HepG2 (cell line): ENCODE measurements at regions not wholly inside any gene's neighbourhood (a gene's known extent, or its start where the extent isn't known, plus 50 kb on each side); places are given as distances from the start of the nearest gene placed in this dataset.

Experiments used
- ATAC-seq: fragments of 200-7000 bp; cut with Tn5 transposase; 3 replicates; pipeline ENCODE4 v1.9.1; 2020; ENCODE audit warnings: mild to moderate bottlenecking, moderate library complexity
- BruUV-seq: library from RNA; stranded (reverse); fragments of 400-500 nt; replicated peaks from 2 replicates; lab custom pipeline; 2021; lab: Mats Ljungman, UMichigan
- CTCF ChIA-PET: fragments of 300-600 bp; formaldehyde crosslinking; extraction: SDS; loops from one replicate; lab custom pipeline; 2021; ENCODE audit warnings: low total read pairs, inconsistent platforms, low intra/inter-chr PET ratio; lab: Yijun Ruan, JAX
- POLR2A ChIA-PET: fragments of 350-600 bp; sonication (Branson Sonifier 250); formaldehyde crosslinking; loops from one replicate; lab custom pipeline; 2020; ENCODE audit warnings: antibody characterized with exemption, inconsistent platforms; lab: Yijun Ruan, JAX
- DNase-seq: peaks from one replicate; pipeline ENCODE4 v3.0.0-alpha.2; 2015; ENCODE audit warnings: low spot score
- FAIRE-seq: peaks from 3 replicates; lab custom pipeline; 2011; peaks lifted over from hg19 to GRCh38; lab: Jason Lieb, UNC
- H2AFZ ChIP-seq: one replicate; pipeline ENCODE4 v1.6.1; 2011; ENCODE audit warnings: low read length, inconsistent platforms
- H3K27ac ChIP-seq: fragments of 300-600 bp; 3 replicates; pipeline ENCODE4 v1.8.0; 2011; ENCODE audit warnings: mixed run types, mild to moderate bottlenecking, mixed read lengths, low read length, inconsistent platforms; ENCODE audit not compliant: insufficient read depth; ENCODE audit errors: extremely low read length
- H3K27me3 ChIP-seq, 2 experiments: fragments of 200-600 bp in 1 of 2; 2 replicates in 1 of 2; 3 replicates in 1 of 2; pipeline versions ENCODE4 v1.6.0 to v1.8.0; 2011; ENCODE audit warnings: low read length in 2 of 2, mild to moderate bottlenecking in 2 of 2, moderate library complexity in 2 of 2, inconsistent platforms in 1 of 2; ENCODE audit not compliant: insufficient read depth in 2 of 2, control insufficient read depth in 1 of 2
- H3K36me3 ChIP-seq, 2 experiments: fragments of 200-600 bp in 1 of 2; replicated peaks in 1 of 2; 2 replicates in 1 of 2; 3 replicates in 1 of 2; pipeline versions ENCODE4 v1.5.1 to v1.8.0; 2011; ENCODE audit warnings: low read length in 2 of 2, inconsistent platforms in 1 of 2; ENCODE audit not compliant: insufficient read depth in 2 of 2, control insufficient read depth in 1 of 2
- H3K4me1 ChIP-seq: 2 replicates; pipeline ENCODE4 v1.5.1; 2012; ENCODE audit warnings: low read length, inconsistent platforms; ENCODE audit not compliant: insufficient read depth
- H3K4me2 ChIP-seq: 2 replicates; pipeline ENCODE4 v1.6.0; 2011; ENCODE audit warnings: low read depth, low read length, inconsistent platforms
- H3K4me3 ChIP-seq, 3 experiments: fragments of 200-600 bp in 1 of 3; sonication (generic), shearing (Covaris generic) in 1 of 3; replicated peaks in 1 of 3; 2 replicates each; pipeline ENCODE4 v1.5.1; 2011 to 2016; ENCODE audit warnings: low read length in 3 of 3, inconsistent platforms in 2 of 3, low read depth in 2 of 3, mild to moderate bottlenecking in 2 of 3, control low read depth in 1 of 3, mixed read lengths in 1 of 3; ENCODE audit not compliant: insufficient read depth in 1 of 3
- H3K79me2 ChIP-seq: one replicate; pipeline ENCODE4 v1.6.1; 2011; ENCODE audit warnings: low read length, inconsistent platforms; ENCODE audit not compliant: insufficient read depth
- H3K9ac ChIP-seq: 2 replicates; pipeline ENCODE4 v1.6.0; 2011; ENCODE audit warnings: mild to moderate bottlenecking, low read depth, low read length, inconsistent platforms; ENCODE audit not compliant: insufficient read depth
- H3K9me3 ChIP-seq: 2 replicates; pipeline ENCODE4 v1.5.1; 2012; ENCODE audit warnings: mild to moderate bottlenecking, low read length
- H4K20me1 ChIP-seq: 2 replicates; pipeline ENCODE4 v1.6.0; 2011; ENCODE audit warnings: inconsistent platforms, mild to moderate bottlenecking, low read length, moderate library complexity; ENCODE audit not compliant: insufficient read depth
- CBFB ChIP-seq: sonication (generic); formaldehyde crosslinking; IDR thresholded peaks from 2 replicates; pipeline ENCODE4 v1.4.0; 2020; ENCODE audit warnings: missing genetic modification reagents
- KMT2B ChIP-seq: IDR thresholded peaks from 2 replicates; pipeline ENCODE4 v1.6.1; 2016; ENCODE audit warnings: missing genetic modification reagents, missing compliant biosample characterization
- MATR3 ChIP-seq: sonication (generic); formaldehyde crosslinking; IDR thresholded peaks from 2 replicates; pipeline ENCODE4 v1.4.0; 2020; ENCODE audit warnings: missing genetic modification reagents
- NFATC3 ChIP-seq: sonication (generic); formaldehyde crosslinking; IDR thresholded peaks from 2 replicates; pipeline ENCODE4 v1.5.1; 2020; ENCODE audit warnings: mild to moderate bottlenecking, missing genetic modification reagents
- NPAS2 ChIP-seq: sonication (generic); formaldehyde crosslinking; IDR thresholded peaks from 2 replicates; pipeline ENCODE4 v1.8.0; 2022; ENCODE audit warnings: mild to moderate bottlenecking, missing genetic modification reagents, borderline replicate concordance
- SIX4 ChIP-seq: sonication (generic); formaldehyde crosslinking; IDR thresholded peaks from 2 replicates; pipeline ENCODE4 v1.4.0; 2020; ENCODE audit warnings: missing genetic modification reagents
- SRSF1 ChIP-seq: fragments of 200-400 bp; formaldehyde crosslinking; optimal IDR thresholded peaks from 2 replicates; pipeline ENCODE3; 2017; ENCODE audit warnings: mild to moderate bottlenecking, low read depth, low read length, moderate library complexity
- ZNF256 ChIP-seq: sonication (generic); formaldehyde crosslinking; conservative IDR thresholded peaks from 2 replicates; pipeline ENCODE4 v1.4.0; 2020; ENCODE audit warnings: missing genetic modification reagents
- ZNF354B ChIP-seq: sonication (generic); formaldehyde crosslinking; IDR thresholded peaks from 2 replicates; pipeline ENCODE4 v1.8.0; 2022; ENCODE audit warnings: mild to moderate bottlenecking, missing genetic modification reagents
- ZNF777 ChIP-seq: sonication (generic); formaldehyde crosslinking; IDR thresholded peaks from 2 replicates; pipeline ENCODE4 v1.4.0; 2020; ENCODE audit warnings: missing genetic modification reagents
- ZSCAN12 ChIP-seq: sonication (generic); formaldehyde crosslinking; IDR thresholded peaks from 2 replicates; pipeline ENCODE4 v1.9.0; 2021; ENCODE audit warnings: mild to moderate bottlenecking, missing genetic modification reagents
- WGBS: methylation state at CpG from one replicate; pipeline ENCODE4 v1.1.6; 2017; ENCODE audit warnings: low lambda C conversion rate; 5-methylcytosine and 5-hydroxymethylcytosine counted together
- in situ Hi-C: cut with HindIII; loops from 2 replicates; pipeline ENCODE4 v1.10.0; 2017; ENCODE audit warnings: low pct_unique_long_range_greater_than_20kb; ENCODE audit not compliant: extremely low pct_ligation_motif_present
- intact Hi-C: fragments of 100-400 bp; cut with micrococcal nuclease; formaldehyde crosslinking; loops from one replicate; pipeline ENCODE4 v1.10.0; 2022; ENCODE audit not compliant: unreplicated experiment
- TF ChIP-seq, protein P1 (sequence below): sonication (generic); formaldehyde crosslinking; conservative IDR thresholded peaks from 2 replicates; pipeline ENCODE4 v1.4.0; 2020; ENCODE audit warnings: missing genetic modification reagents

DNA sequence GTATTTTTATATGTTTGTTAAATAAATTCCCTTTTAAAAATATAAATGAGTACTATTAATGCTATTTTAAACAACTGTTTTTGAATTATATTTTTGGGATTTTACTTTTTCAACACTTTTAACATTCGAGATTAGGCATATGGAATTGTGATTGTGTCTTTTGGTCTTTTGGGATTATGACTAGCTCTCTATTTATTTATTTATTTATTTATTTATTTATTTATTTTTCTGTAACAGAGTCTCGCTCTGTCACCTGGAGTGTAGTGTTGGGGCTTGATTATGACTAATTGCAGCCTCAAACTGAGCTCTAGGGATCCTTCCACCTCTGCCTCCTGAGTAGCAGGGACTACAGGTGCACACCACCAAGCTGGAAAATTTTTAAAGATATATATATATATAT lies 1101.6 kb downstream of the FAM133A start:
- Histone ChIP-seq H3K27ac (no peak overlapping the region), H3K4me3 (no peak overlapping the region), H3K27me3 (no peaks in the 10 kb centered on the region), H2AFZ (no peak overlapping the region), H3K4me2 (no peak overlapping the region), H3K36me3 (no peaks in the 10 kb centered on the region), H3K4me1 (no peaks in the 10 kb centered on the region), H3K9me3 (no peaks in the 10 kb centered on the region), H3K9ac (no peak overlapping the region), H4K20me1 (no peaks in the 10 kb centered on the region), H3K79me2 (no peaks in the 10 kb centered on the region)
- no peak for FAIRE-seq
- no peak for ATAC-seq
- no TSS peak for BruUV-seq
- ChIA-PET POLR2A (no interaction called here), CTCF (no interaction called here)
- WGBS, result 6% methylated on average over 2 of the region's 2 CpGs
- in situ Hi-C loops (no loop called here), intact Hi-C loops (no loop called here)
- TF ChIP-seq, protein P1, sequence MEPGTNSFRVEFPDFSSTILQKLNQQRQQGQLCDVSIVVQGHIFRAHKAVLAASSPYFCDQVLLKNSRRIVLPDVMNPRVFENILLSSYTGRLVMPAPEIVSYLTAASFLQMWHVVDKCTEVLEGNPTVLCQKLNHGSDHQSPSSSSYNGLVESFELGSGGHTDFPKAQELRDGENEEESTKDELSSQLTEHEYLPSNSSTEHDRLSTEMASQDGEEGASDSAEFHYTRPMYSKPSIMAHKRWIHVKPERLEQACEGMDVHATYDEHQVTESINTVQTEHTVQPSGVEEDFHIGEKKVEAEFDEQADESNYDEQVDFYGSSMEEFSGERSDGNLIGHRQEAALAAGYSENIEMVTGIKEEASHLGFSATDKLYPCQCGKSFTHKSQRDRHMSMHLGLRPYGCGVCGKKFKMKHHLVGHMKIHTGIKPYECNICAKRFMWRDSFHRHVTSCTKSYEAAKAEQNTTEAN, result no peak
- TF ChIP-seq MATR3 (CRISPR knock-in tag) (no peak), ZNF354B (no peak), KMT2B (no peak), NPAS2 (CRISPR knock-in tag) (no peak), ZNF777 (CRISPR knock-in tag) (no peak), ZNF256 (CRISPR knock-in tag) (no peak), SRSF1 (no peak), CBFB (CRISPR knock-in tag) (no peak), SIX4 (CRISPR knock-in tag) (no peak), NFATC3 (no peak), ZSCAN12 (CRISPR knock-in tag) (no peak)
- no peak for DNase-seq
